CD1c-positive myeloid dendritic cell (primary cell): ENCODE measurements at regions not wholly inside any gene's neighbourhood (a gene's known extent, or its start where the extent isn't known, plus 50 kb on each side); places are given as distances from the start of the nearest gene placed in this dataset.

ENCODE experiments used
- DNase-seq: peaks from one replicate; pipeline ENCODE4 v3.0.0-alpha.2; 2016; ENCODE audit errors: extremely low spot score

GRCh38 chr10:46227936-46228562, 58.7 kb upstream of the ANTXRL start:
- DNase-seq = no peak

GRCh38 chr10:46228563-46229071, 58.2 kb upstream of the ANTXRL start:
- peak; percentile 70 for DNase-seq

GRCh38 chr10:46229144-46229563, 57.6 kb upstream of the ANTXRL start:
- peak; percentile 44 for DNase-seq

- DNase-seq = no peak
These were observed 56.2 kb upstream of the ANTXRL start for GRCh38 chr10:46230615-46231014.

GRCh38 chr10:46231087-46231486, 55.7 kb upstream of the ANTXRL start:
- DNase-seq = no peak

GRCh38 chr10:46232084-46232483, 54.7 kb upstream of the ANTXRL start:
- DNase-seq = no peak

GRCh38 chr10:46232666-46233065, 54.1 kb upstream of the ANTXRL start:
- no peak for DNase-seq

GRCh38 chr10:46233181-46233580, 53.6 kb upstream of the ANTXRL start:
- DNase-seq = no peak

GRCh38 chr10:46234026-46234425, 52.8 kb upstream of the ANTXRL start:
- DNase-seq = no peak

- no peak for DNase-seq
These were observed 52.3 kb upstream of the ANTXRL start for GRCh38 chr10:46234431-46235060.

- no peak for DNase-seq
These were observed 50.9 kb upstream of the ANTXRL start for GRCh38 chr10:46235705-46236545.

GRCh38 chr10:46236546-46236887, 50.3 kb upstream of the ANTXRL start:
- DNase-seq = no peak

- DNase-seq = no peak
These were observed 49.7 kb upstream of the ANTXRL start for GRCh38 chr10:46236941-46237681.
